Stimulated activated CD4-positive, alpha-beta T cell treated with anti-CD3 and anti-CD28 coated beads, TNF-alpha, amount 100 ng/mL, for 24 hours (primary cell): ENCODE measurements at regions not wholly inside any gene's neighbourhood (a gene's known extent, or its start where the extent isn't known, plus 50 kb on each side); places are given as distances from the start of the nearest gene placed in this dataset.
"Not testable (repeated sequence)": the region's sequence is repeated elsewhere in the genome, so short reads cannot be mapped to it uniquely, and the experiment has no call there.

Experiments
- DNase-seq, 3 experiments: peaks; one replicate each; pipeline ENCODE4 v3.0.0-alpha.2; 2020; ENCODE audit warnings: low read depth in 3 of 3

DNA sequence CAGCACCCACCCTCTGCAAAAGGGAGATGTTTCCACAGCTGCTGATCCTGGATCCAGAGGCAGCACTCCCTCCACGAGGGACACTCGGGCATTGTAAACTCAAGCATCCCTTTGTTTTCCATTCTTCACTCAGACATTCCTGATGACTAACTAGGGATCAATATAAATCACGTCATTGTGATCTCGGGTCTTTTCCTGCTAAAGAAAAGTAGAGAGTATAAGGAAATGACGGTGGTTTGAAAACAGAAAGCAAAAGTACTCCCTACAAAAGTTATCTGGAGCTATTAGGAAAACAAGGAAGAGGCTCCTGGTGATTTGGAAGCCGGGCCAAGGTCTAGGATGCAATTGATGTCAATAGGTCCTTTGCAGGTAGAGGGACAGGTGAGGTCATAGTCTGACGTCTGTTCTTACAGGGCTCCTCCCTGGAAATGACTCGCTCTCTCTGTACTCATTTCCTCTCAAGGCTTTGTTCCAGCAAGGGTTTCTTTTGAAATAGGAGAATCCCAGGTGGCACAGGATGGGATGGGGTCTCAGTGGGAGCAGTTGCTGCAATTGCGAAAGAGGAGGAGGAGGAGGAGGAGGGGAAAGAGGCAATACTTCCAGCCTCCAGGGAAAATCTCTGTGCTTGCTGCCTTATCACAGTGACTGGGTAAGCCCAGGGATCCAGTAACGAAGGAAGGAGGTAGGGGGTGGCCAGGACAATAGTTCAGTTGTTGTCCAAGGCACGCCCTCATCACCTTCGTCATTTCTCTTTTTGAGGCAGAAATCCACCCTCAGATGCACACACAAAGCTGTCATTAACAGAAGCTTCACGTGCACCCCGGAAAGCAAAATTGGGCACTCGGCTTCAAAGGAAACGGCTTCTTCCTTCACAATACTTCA, 222.8 kb downstream of the LY86 start:
- no peak for DNase-seq

DNA sequence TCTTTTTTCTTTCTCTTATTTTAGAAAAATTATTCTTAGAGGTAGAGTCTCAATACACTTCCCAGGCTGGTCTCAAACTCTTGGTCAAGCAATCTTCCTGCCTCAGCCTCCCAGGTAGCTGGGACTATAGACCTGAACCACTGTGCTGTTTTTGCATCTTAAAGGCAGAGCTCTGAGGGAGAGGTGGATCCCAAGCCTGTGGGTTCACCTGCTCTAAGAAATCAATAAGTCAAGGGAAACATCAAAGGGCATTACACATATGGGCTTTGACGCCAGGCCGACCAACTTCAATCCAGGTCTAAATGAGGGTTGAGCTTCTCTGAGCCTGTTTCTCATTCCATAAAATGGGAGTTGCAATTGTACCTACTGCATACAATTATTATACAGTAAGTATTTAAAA, 223.9 kb downstream of the LY86 start:
- DNase-seq = no peak

DNA sequence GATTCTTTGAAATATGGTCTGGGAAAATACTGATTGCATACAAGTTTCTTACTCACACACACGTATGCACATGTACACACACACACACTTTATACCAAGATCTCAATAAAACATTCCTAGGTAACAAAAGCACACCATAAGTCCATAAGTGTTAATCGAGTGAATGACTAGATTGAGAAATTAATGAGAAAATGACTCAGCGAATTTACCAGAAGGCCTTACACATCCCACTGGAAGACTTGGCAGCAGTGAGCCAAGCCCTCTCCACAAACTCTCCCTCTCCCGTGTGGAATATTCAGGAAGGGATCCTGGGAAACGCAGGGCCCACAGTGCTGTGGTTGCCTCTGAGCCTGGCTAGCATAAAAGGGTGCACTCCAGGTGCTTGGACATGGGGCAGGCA, 227.2 kb downstream of the LY86 start:
- DNase-seq = no peak

DNA sequence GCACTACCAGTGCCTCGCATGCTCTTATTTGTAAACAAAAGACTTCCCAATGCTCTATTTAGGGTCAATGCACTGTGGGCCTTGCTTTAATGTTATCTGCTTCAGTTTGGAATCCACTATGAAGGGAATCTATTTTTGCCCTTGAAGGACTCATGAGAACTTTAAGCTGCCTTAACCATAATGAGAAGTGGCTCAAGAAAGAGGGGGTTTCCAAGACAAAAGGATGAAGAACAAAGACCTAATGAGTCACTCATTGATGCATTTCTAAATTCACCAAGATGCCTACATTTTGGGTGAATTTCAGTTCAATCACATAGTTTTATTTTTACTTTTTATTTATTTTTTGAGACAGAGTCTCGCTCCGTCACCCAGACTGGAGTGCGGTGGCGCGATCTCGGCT, 228.2 kb downstream of the LY86 start:
- DNase-seq = no peak

DNA sequence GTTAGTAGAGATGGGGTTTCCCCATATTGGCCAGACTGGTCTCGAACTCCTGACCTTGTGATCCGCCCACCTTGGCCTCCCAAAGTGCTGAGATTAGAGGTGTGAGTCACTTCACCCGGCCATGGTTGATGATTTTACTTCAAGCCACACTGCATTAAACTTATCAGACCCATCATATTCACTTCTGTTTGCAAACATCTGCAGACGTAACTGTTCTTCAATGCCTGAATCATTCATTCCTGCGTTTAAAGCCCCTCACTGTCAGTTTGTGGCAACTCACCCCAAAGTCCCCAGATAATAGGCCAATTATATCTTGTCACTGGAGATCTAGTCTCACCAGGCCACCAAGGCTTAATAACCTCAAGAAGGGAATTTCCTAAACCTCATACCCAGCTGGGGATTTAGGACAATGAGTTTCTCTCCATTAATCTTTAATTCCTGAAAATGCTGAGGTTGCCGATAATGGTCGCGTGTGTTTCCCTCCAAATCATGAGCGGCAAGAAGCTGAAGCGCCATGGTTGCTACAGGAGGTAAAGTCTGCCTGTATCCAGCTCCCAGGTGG, 229.6 kb downstream of the LY86 start:
- no peak for DNase-seq

DNA sequence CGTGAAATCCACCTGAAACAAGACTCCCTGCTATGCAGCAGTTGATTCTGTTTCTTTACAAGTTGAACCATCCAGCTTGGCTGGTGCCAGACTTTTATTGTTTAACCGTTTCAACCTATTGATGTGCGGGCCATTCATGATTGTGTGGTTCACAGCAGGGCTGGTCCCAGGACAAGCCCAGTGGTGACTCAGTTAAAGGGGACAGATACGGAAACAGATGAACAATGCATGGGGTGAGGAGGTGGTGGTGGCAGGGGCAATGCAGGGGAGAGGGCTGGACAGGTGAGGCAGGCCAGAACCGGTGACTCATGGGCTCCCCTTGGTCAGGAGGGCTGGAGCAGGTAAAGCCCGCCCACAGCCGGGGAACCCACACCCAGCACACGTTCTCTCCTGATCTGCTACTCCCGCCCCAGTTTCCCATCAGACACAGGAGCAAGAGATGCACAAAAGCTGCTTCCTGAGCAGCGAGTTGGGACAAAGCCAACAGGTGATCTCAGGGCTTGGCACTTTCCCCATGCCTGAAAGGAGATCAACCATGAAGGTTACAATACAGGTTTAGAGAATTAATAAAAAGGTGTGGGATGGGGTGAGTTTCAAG, 232.2 kb downstream of the LY86 start:
- no peak for DNase-seq

DNA sequence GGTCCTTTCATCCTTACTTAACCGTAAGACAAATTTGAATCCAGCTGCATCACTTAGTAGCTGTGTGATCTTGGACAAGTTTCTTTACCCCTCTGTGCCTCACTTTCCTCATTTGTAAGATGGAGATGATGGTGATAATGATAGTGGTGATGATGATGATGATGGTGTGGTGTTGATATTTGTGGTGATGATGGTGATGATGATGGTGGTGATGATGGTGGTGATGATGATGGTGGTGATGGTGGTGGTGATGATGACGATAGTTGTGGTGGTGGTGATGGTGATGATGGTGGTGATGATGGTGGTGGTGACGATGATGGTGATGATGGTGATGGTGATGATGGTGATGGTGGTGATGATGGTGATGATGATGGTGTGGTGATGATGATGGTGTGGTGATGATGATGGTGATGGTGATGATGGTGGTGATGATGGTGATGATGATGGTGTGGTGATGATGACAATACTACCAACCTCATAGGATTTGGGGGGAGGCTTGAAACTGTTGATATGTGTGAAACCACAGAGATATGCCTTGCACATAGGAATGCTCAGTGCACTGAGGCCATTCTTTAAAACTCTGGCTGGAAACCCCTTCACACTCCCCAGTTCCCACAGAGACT, 233.2 kb downstream of the LY86 start:
- no peak for DNase-seq

DNA sequence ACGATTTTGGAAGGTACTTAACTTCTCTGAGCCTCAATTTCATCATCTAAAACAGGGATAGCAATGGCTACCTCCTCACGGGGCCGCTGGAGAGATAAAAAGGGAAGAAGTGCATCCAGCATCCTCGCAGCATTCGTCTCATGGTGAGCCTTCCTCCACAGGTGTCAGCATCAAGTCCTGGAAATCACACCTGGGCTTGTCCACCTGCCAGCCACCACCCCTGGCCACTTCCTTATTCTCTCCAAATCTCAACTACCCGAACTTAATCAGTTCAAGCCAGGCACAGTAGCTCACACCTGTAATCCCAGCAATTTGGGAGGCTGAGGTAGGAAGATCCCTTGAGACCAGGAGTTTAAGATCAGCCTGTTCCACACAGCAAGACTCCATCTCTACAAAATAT, 234.5 kb downstream of the LY86 start:
- DNase-seq = no peak

DNA sequence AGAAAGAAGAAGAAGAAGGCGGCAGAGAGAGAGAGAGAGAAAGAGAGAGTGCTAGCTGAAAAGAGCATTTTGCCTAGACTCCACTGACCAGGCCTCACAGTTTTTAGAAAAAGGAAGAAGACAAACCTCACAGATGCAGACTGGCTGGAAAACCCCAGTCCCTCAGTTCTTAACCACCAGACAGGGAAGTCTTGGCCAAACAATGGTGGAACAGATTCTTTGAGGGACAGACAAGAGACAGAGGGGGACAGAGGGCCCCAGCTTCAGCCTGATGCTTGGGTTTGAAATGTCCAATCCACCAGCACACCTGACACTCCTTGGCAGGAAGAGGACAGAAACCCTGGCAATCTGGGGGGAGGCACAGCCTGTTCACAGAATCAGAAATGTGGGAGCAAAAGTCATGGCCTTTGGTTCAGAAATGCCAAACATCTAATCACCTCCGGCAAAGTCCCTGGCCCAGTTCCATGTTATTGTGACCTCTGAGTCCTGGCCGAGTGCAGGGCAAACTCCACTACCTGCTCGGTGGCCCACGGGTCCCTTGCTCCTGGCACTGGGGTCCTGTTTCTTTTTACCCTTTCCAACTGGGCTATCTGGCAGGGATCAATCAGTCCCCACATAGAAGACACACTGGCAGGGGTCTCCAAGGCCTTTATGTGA, 235.2 kb downstream of the LY86 start:
- no peak for DNase-seq

DNA sequence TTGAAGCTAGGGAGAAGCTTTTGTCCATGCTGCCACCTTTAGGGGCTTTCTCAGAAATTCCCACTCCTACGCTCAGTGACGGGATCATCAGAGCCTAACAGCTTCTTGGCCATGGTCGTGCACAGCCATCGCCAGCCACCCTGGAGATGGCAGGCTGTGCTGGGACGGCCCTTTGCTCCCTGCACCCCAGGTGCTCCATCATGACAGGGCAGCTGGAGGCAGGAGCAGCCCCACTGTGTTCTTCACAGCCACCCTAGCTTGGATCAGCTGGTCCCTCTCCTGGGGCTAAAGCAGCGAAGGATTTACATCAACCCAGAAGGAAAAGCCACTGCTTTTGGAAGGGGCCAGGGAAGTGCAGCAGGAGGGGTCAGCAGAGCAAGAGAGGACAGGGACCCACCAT, 235.9 kb downstream of the LY86 start:
- DNase-seq = no peak

DNA sequence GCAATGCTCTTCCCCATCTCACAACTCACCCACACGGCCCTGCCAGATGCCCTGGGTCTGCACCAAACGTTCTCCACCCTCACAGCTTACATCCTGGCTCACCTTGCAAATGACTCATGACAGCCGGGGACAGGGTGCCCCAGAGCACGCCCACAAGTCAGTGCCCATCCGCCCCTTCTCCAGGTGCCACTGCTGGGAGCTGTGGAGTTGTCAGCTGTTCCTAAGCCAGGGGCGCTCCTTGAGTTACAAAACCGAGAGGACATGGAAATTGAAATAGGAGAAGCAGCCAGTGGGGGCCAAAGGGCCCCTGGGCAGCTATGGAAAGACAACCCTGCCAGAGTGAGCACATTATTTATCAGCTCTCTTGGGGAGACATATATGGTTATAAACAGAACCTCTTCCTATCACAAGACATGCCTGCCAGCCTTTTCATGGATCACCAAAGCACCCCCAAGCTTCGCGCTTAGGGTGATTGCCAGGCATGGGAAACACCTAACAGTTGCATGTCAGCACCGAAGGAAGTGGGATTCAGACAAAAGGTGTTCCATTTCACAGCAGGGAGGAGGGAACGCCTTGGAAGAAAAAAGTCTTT, 236.8 kb downstream of the LY86 start:
- no peak for DNase-seq

DNA sequence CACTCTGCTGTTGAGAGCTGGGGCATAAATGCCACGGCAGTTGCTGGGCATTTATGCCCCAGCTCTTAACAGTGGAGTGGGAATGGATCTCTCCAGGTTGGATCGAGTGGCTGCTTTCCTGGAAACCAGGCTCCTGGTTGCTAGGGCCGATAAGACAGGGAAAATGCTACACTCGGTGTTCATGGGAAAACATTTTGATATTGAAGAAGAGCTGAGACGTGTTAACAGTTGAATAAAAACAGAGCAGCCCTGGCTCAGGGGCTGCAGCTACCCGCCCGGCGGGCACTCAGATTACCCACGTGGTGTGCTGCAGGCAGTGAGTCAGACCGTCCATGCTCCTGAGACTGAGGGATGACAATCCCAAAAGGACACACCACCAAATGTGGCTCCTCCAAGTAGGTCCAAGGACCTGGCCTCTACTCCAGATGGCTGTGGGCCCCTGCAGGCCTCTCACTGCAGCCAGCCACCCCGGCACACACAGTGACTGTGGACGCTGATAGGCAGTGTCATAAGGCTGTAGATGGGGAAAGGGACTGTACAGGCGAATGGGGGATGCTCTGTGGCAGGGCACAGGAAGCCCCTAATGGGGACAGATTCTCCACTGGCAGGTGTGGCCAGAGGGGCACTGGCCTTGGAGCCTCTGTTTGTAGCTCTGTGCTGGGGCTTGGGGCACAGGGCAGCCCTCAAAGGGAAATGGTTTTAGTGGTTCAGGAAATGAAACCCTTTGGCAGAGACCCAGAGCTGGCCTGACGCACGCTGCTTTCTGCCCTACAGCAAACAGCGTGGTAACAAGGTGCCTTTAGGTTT, 237.8 kb downstream of the LY86 start:
- DNase-seq = no peak

DNA sequence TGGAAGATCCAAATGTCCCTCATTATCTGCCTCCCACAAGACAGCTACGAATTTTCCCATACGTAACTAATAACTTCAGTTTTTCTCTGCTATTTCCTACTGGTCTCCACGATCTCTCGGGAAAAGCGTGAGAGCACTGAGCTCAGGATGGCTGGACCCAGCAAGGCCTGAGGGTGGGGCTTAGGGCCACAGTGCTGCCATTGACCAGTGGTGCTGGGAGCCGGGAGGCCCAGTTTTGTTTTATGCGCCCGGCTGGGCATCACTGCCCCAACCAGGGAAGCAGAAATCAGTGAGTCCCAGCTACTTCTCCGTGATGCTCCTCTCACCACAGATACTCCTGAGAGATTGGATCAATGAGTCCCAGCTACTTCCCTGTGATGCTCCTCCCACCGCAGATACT, 238.4 kb downstream of the LY86 start:
- no peak for DNase-seq

DNA sequence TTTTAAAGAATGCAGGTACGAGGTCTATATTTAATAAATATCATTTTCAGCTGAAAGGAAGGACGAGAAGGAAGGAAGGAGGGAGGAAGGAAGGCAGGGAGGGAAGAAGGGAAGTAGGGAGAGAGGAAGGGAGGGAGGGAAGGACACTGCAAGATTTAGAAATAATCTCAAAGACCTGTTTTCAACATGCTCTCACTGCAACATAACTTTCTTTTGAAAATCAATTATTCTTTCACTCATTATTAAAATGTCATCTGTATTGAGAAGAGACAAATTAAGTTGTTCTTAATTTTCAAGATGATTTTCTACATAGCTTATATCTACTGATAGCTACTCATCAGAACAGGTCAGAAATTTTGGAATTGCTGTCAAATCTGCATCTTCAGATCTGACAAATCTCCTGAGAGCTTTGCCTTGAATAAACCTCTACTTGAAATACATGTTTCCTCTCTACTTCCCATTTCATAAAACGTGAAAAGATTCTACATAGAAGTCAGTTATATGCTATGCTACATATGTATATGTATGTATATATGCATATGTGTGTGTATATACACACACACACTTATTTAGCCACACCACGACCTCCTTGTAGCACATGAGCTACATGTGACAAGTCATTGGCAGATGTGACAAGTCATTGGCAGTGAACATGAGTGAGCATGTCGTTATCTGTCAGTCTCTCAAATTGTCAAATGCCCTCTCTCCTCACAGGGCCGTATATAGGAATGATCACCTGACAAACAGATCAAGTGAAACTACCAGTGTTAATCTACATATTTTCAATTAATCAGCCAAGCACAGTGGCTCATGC, 241.6 kb downstream of the LY86 start:
- DNase-seq = no peak

DNA sequence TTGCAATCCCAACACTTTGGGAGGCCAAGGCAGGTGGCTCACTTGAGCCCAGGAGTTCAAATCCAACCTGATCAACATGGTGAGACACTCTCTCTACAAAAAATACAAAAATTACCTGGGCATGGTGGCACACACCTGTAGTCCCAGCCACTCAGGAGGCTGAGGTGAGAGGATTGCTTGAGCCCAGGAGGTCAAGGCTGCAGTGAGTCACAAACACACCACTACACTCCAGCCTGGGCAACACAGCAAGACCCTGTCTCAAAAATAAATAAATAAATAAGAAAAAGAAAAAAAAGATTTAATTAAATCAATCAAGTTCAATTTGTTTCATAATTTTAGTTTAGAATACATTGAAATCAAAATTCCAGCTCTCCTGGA, 242.2 kb downstream of the LY86 start:
- DNase-seq = not testable (repeated sequence)

DNA sequence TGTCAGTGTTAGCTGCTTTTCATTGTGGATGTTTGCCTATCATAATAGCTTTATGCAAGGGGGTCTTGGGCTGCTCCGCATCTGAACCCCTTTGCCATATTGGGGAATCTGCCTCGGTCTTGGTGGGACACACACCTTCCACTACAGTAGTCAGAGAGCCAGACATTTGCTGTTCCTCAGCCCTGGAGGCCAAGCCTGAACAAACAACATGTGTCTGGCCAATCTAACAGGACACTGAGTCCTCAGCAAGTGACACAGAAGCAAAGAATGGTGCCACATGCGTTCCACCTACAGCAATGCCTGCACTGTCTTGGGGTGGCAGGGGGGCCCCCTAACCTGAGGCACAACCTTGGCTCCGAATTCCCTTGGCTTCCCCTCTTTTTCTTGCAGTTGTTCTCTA, 243.9 kb downstream of the LY86 start:
- DNase-seq = no peak

DNA sequence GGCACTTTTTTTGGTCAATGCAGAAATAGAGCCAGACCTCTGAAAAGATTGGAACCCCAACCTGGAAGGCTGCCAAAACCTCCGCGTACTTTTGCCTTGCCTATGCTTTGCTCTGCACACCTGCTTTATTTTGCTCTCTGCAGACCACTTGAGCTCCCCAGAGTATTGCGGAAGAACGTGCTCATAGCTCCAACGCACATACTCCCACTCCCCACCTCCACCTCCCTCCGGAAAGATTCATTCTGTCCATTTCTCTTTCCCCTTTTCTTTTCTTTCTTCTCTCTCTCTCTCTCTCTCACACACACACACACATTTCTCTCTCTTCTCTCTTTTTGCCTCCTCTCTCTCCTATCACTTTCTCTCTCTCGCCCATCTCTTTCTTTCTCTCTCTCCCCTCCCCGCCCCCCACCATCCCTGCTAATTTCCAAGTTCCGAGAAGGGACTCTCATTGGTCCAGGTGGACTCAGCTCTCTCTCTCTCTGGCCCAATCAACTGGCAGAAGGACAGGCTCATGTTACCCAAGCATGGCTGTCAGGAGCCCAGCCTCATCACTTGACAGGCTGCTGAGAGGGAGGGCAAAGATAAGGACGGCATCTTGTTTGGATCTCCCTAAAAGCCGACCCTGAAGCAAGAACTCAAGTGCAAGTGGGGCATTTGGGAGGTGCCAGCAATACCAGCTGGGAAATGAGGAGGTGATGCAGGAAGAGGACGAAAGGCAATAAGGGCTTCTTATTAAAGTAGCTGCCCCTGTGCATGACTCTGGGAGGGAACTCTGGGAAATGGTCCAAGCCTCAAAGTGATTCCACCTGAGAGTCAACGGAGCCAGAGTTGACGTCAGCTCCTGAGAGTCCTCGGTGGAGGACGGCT, 246.1 kb downstream of the LY86 start:
- DNase-seq = no peak

DNA sequence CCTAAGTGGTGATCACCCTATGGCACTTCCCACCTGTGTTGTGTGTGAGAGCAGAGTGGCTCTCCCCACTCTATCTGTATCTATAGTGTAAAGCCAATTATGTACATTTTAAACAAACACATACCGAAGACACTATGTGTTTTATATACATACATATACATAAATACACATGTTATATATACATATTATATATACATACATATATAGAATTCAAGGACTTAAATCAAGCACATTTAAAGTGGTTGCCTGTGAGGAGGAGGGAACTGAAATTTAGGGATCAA, 246.6 kb downstream of the LY86 start:
- no peak for DNase-seq

DNA sequence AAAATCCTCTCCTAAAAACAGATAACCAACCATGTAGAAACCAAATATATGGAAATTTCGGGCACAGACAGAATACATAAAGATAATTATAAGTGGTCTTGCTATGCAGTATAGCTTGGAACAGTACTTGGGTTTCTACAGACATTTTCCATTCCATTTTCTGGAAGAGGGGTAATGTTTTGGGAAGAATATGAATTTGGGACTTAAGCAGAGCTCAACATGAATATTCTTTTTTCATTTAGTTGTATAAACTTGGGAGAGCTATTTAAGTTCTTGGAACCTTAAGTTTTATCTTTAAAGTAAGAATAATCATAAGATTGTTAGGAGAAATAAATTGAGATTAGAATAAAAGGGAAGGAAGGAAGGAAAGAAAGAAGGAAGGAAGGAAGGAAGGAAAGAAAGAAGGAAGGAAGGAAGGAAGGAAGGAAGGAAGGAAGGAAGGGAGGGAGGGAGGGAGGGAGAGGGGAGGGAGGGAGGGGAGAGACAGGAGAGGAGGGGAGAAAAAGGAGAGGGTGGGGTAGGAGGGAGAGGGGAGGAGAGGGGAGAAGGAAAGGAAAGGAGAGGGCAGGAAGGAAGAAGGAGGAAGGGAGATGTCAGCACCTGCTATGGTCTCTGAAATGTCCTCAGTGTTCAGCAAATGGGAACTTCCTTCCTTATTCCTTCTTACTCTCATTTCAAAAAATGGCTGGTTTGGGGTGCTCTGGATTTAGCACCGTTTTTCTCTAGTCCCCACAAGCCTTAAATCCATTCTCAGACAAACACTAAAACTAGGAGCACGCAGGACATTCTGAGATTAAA, 248.3 kb downstream of the LY86 start:
- DNase-seq = no peak
